GM12891 (cell line): ENCODE measurements at regions not wholly inside any gene's neighbourhood (a gene's known extent, or its start where the extent isn't known, plus 50 kb on each side); places are given as distances from the start of the nearest gene placed in this dataset.

Source experiments
- POLR2A ChIP-seq: IDR thresholded peaks from 2 replicates; pipeline ENCODE4 v1.6.1; 2011; ENCODE audit warnings: low read depth, low read length, control low read depth
- POLR2AphosphoS5 ChIP-seq: IDR thresholded peaks from 2 replicates; pipeline ENCODE4 v1.6.1; 2011; ENCODE audit warnings: low read depth, low read length, control low read depth
- SPI1 ChIP-seq: IDR thresholded peaks from 2 replicates; pipeline ENCODE4 v1.6.1; 2011; ENCODE audit warnings: low read depth, low read length, control low read depth

- TF ChIP-seq POLR2A (no peak), SPI1 (no peak), POLR2AphosphoS5 (no peak)
Observed at GRCh38 chr6:93829009-93829408, 409.6 kb upstream of the EPHA7 start.
